Glutamatergic neuron (in vitro differentiated cells): ENCODE measurements at regions not wholly inside any gene's neighbourhood (a gene's known extent, or its start where the extent isn't known, plus 50 kb on each side); places are given as distances from the start of the nearest gene placed in this dataset.

ENCODE experiments used
- DNase-seq: peaks from one replicate; pipeline ENCODE4 v3.0.0; 2022
- H3K27ac Mint-ChIP-seq: one replicate; pipeline ENCODE4 v1.8.0; 2020; ENCODE audit warnings: mild to moderate bottlenecking, mixed read lengths, inconsistent platforms; ENCODE audit not compliant: unreplicated experiment
- H3K27me3 Mint-ChIP-seq: one replicate; pipeline ENCODE4 v1.8.0; 2020; ENCODE audit warnings: mild to moderate bottlenecking, moderate library complexity, mixed read lengths, inconsistent platforms; ENCODE audit not compliant: unreplicated experiment
- H3K36me3 Mint-ChIP-seq: one replicate; pipeline ENCODE4 v1.8.0; 2020; ENCODE audit warnings: mild to moderate bottlenecking, mixed read lengths, inconsistent platforms; ENCODE audit not compliant: unreplicated experiment
- H3K4me1 Mint-ChIP-seq: one replicate; pipeline ENCODE4 v1.8.0; 2020; ENCODE audit warnings: mild to moderate bottlenecking, low read depth, mixed read lengths, inconsistent platforms; ENCODE audit not compliant: unreplicated experiment
- H3K4me3 Mint-ChIP-seq: one replicate; pipeline ENCODE4 v1.8.0; 2020; ENCODE audit warnings: mild to moderate bottlenecking, mixed read lengths, inconsistent platforms; ENCODE audit not compliant: unreplicated experiment
- H3K9me3 Mint-ChIP-seq: one replicate; pipeline ENCODE4 v1.8.0; 2020; ENCODE audit warnings: mild to moderate bottlenecking, moderate library complexity, mixed read lengths, inconsistent platforms; ENCODE audit not compliant: unreplicated experiment
- TF ChIP-seq, protein P1 (sequence below): fragments of 200-600 bp; sonication (generic); IDR thresholded peaks from one replicate; pipeline ENCODE4 v1.5.0; 2021; ENCODE audit not compliant: partially characterized antibody, unreplicated experiment

DNA sequence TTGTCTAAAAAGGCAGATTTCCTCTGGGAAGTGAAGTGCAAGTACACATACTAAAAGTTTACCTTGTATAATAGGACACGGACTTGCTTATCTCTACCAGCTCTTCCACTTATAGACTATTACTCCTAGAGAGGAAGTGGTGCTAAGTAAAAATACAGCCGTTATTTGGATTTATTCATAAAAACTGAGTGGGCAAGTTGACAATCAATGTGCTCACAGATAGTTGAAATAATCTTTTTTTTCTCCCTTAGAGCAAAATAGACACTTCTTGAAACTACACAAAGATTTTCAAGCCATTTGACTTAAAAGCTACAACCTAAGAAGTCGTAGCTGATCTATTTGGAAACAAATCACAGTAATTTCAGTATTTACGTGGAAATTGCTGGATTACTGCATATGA, 2584.7 kb upstream of the PCDH20 start:
- Mint-ChIP-seq H3K4me1 (no peaks in the 10 kb centered on the region), H3K4me3 (no peak overlapping the region), H3K27ac (no peak overlapping the region), H3K9me3 (no peaks in the 10 kb centered on the region), H3K36me3 (no peaks in the 10 kb centered on the region), H3K27me3 (no peaks in the 10 kb centered on the region)
- TF ChIP-seq, protein P1, sequence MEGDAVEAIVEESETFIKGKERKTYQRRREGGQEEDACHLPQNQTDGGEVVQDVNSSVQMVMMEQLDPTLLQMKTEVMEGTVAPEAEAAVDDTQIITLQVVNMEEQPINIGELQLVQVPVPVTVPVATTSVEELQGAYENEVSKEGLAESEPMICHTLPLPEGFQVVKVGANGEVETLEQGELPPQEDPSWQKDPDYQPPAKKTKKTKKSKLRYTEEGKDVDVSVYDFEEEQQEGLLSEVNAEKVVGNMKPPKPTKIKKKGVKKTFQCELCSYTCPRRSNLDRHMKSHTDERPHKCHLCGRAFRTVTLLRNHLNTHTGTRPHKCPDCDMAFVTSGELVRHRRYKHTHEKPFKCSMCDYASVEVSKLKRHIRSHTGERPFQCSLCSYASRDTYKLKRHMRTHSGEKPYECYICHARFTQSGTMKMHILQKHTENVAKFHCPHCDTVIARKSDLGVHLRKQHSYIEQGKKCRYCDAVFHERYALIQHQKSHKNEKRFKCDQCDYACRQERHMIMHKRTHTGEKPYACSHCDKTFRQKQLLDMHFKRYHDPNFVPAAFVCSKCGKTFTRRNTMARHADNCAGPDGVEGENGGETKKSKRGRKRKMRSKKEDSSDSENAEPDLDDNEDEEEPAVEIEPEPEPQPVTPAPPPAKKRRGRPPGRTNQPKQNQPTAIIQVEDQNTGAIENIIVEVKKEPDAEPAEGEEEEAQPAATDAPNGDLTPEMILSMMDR: no peak
- DNase-seq: no peak

DNA sequence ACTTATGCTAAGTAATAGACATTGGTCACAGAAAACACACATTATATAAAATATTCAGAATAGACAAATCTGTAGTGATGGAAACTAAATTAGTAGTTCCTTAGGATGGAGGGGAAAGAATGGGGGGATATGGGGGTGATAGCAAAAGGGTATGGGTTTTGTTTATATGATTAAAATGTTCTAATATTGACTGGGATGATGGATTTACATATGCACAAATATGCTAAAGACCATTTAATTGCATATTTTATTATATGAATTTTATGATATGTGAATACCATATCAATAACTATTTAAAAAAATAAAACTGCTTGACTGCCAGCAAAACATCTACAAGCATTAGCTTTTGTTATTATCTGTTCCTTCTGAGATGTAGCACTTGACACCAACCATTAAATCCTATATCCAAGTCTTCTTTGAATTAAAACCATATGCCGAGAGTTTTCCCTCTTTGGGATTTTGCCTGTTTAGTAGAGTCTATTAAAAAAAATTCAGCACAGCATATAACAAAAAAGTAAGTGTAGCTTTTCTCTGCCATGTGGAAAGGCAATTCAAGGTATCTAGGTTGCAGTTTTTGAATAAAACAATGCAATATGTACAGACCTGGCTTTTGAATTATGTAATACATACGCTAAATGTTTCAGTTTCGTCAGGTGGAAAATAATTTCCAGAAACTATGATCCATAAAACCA, 2584.1 kb upstream of the PCDH20 start:
- H3K27me3 Mint-ChIP-seq: no peaks in the 10 kb centered on the region

DNA sequence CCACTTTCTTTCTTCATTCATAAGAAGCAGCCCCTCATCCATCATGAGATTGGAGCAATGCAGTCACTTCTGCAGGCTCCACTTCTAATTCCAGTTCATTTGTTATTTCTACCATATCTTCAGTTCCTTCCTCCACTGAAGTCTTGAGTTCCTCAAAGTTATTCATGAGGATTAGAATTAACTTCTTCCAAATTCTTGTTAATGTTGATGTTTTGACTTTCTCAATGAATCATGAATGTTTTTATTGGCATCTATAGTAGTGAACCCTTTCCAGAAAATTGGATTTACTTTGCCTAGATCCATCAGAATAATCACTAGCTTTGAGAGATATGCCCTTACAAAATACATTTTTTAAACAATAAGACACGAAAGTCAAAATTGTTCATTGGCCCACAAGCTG, 2567.7 kb upstream of the PCDH20 start:
- no peak for DNase-seq
- Mint-ChIP-seq H3K36me3 (no peaks in the 10 kb centered on the region), H3K4me3 (no peak overlapping the region), H3K4me1 (no peaks in the 10 kb centered on the region), H3K27me3 (no peaks in the 10 kb centered on the region), H3K9me3 (no peaks in the 10 kb centered on the region), H3K27ac (no peak overlapping the region)
- TF ChIP-seq, protein P1: no peak

More for the DNA sequence above, 2584.1 kb upstream of the PCDH20 start:
- Mint-ChIP-seq H3K4me1 (no peaks in the 10 kb centered on the region), H3K4me3 (no peak overlapping the region), H3K9me3 (no peaks in the 10 kb centered on the region), H3K27ac (no peak overlapping the region), H3K36me3 (no peaks in the 10 kb centered on the region)
- no peak for DNase-seq
- TF ChIP-seq, protein P1: no peak

DNA sequence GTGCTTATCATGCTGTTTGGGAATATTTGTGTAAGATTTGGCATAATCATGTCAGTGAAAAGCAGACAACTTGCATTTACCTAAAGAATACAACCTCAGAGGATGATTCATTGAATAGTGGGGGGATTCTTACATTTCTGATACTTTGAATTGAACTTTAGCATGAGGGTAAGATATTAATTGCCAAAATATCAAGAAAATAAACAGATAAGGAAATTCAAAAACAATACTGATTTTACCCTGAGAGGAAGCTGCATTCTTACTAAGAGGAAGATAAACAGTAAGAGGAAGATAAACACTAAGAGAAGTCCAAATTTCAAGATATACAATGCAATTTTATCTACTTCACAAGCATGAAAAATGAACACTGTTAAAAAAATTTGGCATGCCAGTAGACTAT, 2564.3 kb upstream of the PCDH20 start:
- DNase-seq: no peak
- H3K27me3 Mint-ChIP-seq: no peaks in the 10 kb centered on the region
- H3K36me3 Mint-ChIP-seq: no peaks in the 10 kb centered on the region
- TF ChIP-seq, protein P1: no peak
- H3K9me3 Mint-ChIP-seq: no peaks in the 10 kb centered on the region
- H3K4me1 Mint-ChIP-seq: no peaks in the 10 kb centered on the region
- H3K27ac Mint-ChIP-seq: no peak overlapping the region
- H3K4me3 Mint-ChIP-seq: no peak overlapping the region

DNA sequence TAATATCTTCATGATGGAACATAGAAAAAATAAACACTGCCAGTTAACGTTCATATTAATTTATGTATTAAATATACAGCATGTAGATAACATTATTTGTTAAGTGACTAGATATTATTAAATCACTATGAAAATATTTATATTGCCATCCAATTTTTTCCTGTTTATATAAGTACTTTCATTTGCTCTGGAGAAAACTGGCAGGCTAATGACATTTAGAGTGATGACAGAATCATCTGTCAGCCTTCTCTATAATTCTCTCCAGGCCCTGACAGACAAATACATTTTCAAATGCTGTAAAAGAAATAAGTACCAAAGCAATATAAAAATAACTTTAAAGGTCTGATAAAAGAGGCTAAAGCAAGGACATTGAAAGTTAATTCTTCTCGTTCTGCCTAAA, 2556.7 kb upstream of the PCDH20 start:
- Mint-ChIP-seq H3K9me3 (no peaks in the 10 kb centered on the region), H3K27me3 (no peaks in the 10 kb centered on the region), H3K4me3 (no peak overlapping the region), H3K36me3 (no peaks in the 10 kb centered on the region), H3K4me1 (no peaks in the 10 kb centered on the region), H3K27ac (no peak overlapping the region)
- TF ChIP-seq, protein P1: no peak
- no peak for DNase-seq
